ENCODE measurements at regions not wholly inside any gene's neighbourhood (a gene's known extent, or its start where the extent isn't known, plus 50 kb on each side); places are given as distances from the start of the nearest gene placed in this dataset.

GRCh38 chr6:167720456-167721285 is 106.0 kb upstream of the AFDN start:
- no peak for DNase-seq (ENCODE audit: low read depth)
- no peak for TF ChIP-seq POLR2A (IDR thresholded peaks at IDR 0.05; ENCODE audit: extremely low read depth, insufficient read length)
- no peak for TF ChIP-seq MAX (IDR thresholded peaks at IDR 0.05; ENCODE audit: low read depth, low read length)
- no peak for TF ChIP-seq CTCF (IDR thresholded peaks at IDR 0.05; ENCODE audit: low read depth, low read length)
- no peak for TF ChIP-seq MYC (IDR thresholded peaks at IDR 0.05; ENCODE audit: low read depth, low read length)
- H3K4me3 ChIP-seq (ENCODE audit: low read depth, low read length): no peak overlapping the region

- no peak overlapping the region for H3K4me3 ChIP-seq (ENCODE audit: low read depth, low read length)
- TF ChIP-seq MYC (IDR thresholded peaks at IDR 0.05; ENCODE audit: low read depth, low read length): no peak
- TF ChIP-seq POLR2A (IDR thresholded peaks at IDR 0.05; ENCODE audit: extremely low read depth, insufficient read length): no peak
- TF ChIP-seq MAX (IDR thresholded peaks at IDR 0.05; ENCODE audit: low read depth, low read length): no peak
- TF ChIP-seq CTCF (IDR thresholded peaks at IDR 0.05; ENCODE audit: low read depth, low read length): no peak
- DNase-seq (ENCODE audit: low read depth): no peak
These were observed 105.4 kb upstream of the AFDN start for GRCh38 chr6:167721291-167721690.

GRCh38 chr6:167722634-167723309 is 103.9 kb upstream of the AFDN start:
- TF ChIP-seq MAX (IDR thresholded peaks at IDR 0.05; ENCODE audit: low read depth, low read length): no peak
- TF ChIP-seq CTCF (IDR thresholded peaks at IDR 0.05; ENCODE audit: low read depth, low read length): no peak
- no peak for TF ChIP-seq MYC (IDR thresholded peaks at IDR 0.05; ENCODE audit: low read depth, low read length)
- no peak for TF ChIP-seq POLR2A (IDR thresholded peaks at IDR 0.05; ENCODE audit: extremely low read depth, insufficient read length)
- no peak for DNase-seq (ENCODE audit: low read depth)

GRCh38 chr6:167726043-167726621 is 100.6 kb upstream of the AFDN start:
- DNase-seq (ENCODE audit: low read depth): no peak
- TF ChIP-seq CTCF (IDR thresholded peaks at IDR 0.05; ENCODE audit: low read depth, low read length) (no peak), POLR2A (IDR thresholded peaks at IDR 0.05; ENCODE audit: extremely low read depth, insufficient read length) (no peak), MAX (IDR thresholded peaks at IDR 0.05; ENCODE audit: low read depth, low read length) (no peak), MYC (IDR thresholded peaks at IDR 0.05; ENCODE audit: low read depth, low read length) (no peak)
- no peak overlapping the region for H3K4me3 ChIP-seq (ENCODE audit: low read depth, low read length)

More at GRCh38 chr6:167722634-167723309, 103.9 kb upstream of the AFDN start:
- no peak overlapping the region for H3K4me3 ChIP-seq (ENCODE audit: low read depth, low read length)

GRCh38 chr6:167730441-167730840 is 96.3 kb upstream of the AFDN start:
- no peak for TF ChIP-seq POLR2A (IDR thresholded peaks at IDR 0.05; ENCODE audit: extremely low read depth, insufficient read length)
- TF ChIP-seq MYC (IDR thresholded peaks at IDR 0.05; ENCODE audit: low read depth, low read length): no peak
- TF ChIP-seq MAX (IDR thresholded peaks at IDR 0.05; ENCODE audit: low read depth, low read length): no peak
- no peak for TF ChIP-seq CTCF (IDR thresholded peaks at IDR 0.05; ENCODE audit: low read depth, low read length)
- no peak for DNase-seq (ENCODE audit: low read depth)

More at GRCh38 chr6:167730441-167730840, 96.3 kb upstream of the AFDN start:
- H3K4me3 ChIP-seq (ENCODE audit: low read depth, low read length): no peak overlapping the region
